ENCODE measurements at regions not wholly inside any gene's neighbourhood (a gene's known extent, or its start where the extent isn't known, plus 50 kb on each side); places are given as distances from the start of the nearest gene placed in this dataset.

- TF ChIP-seq POLR2A (IDR thresholded peaks at IDR 0.05; ENCODE audit: low read depth) (no peak), CTCF (IDR thresholded peaks at IDR 0.05) (no peak), EP300 (IDR thresholded peaks at IDR 0.05) (no peak), POLR2AphosphoS5 (IDR thresholded peaks at IDR 0.05) (no peak)
Observed at GRCh38 chr3:182406786-182407185, 386.5 kb upstream of the ATP11B start.

Data from esophagus muscularis mucosa (tissue), 4 donors.